HepG2 (cell line): ENCODE measurements at regions not wholly inside any gene's neighbourhood (a gene's known extent, or its start where the extent isn't known, plus 50 kb on each side); places are given as distances from the start of the nearest gene placed in this dataset.

Source experiments
- CBX5 ChIP-seq: sonication (generic); formaldehyde crosslinking; IDR thresholded peaks from 2 replicates; pipeline ENCODE4 v1.4.0; 2020; ENCODE audit warnings: missing genetic modification reagents, borderline replicate concordance
- EP300 ChIP-seq, 3 experiments: sonication (generic) in 1 of 3; formaldehyde crosslinking in 1 of 3; IDR thresholded peaks; 2 replicates each; pipeline versions ENCODE4 v1.5.1 to v1.6.1; 2011 to 2020; ENCODE audit warnings: low read depth in 2 of 3, low read length in 2 of 3, borderline replicate concordance in 1 of 3, improper control_type of control experiment in 1 of 3, mild to moderate bottlenecking in 1 of 3, missing genetic modification reagents in 1 of 3, moderate library complexity in 1 of 3
- GFI1 ChIP-seq: sonication (generic); formaldehyde crosslinking; IDR thresholded peaks from 2 replicates; pipeline ENCODE4 v1.5.0; 2020; ENCODE audit warnings: missing genetic modification reagents, mild to moderate bottlenecking, borderline replicate concordance
- HBP1 ChIP-seq: IDR thresholded peaks from 2 replicates; pipeline ENCODE4 v1.6.1; 2016; ENCODE audit warnings: low read depth, control low read depth
- KAT7 ChIP-seq: IDR thresholded peaks from 2 replicates; pipeline ENCODE4 v1.6.1; 2018; ENCODE audit warnings: borderline replicate concordance, missing compliant biosample characterization
- NFE2L2 ChIP-seq: fragments of 150-350 bp; IDR thresholded peaks from 2 replicates; pipeline ENCODE4 v1.6.1; 2014; ENCODE audit warnings: low read length
- PRMT3 ChIP-seq: sonication (generic); formaldehyde crosslinking; IDR thresholded peaks from 2 replicates; pipeline ENCODE4 v1.8.1; 2022; ENCODE audit warnings: low read depth, mild to moderate bottlenecking, moderate library complexity, missing genetic modification reagents, borderline replicate concordance
- RFX3 ChIP-seq: IDR thresholded peaks from 2 replicates; pipeline ENCODE4 v1.6.1; 2016; ENCODE audit warnings: missing biosample characterization, missing genetic modification reagents
- ZNF557 ChIP-seq: sonication (generic); formaldehyde crosslinking; IDR thresholded peaks from 2 replicates; pipeline ENCODE4 v1.4.0; 2020; ENCODE audit warnings: missing genetic modification reagents

GRCh38 chr4:28890949-28891775, 1829.0 kb upstream of the PCDH7 start:
- TF ChIP-seq EP300 (IDR thresholded peaks at IDR 0.05; ENCODE audit: low read depth in 2 of 2, low read length in 2 of 2), result no peak
- no peak for TF ChIP-seq EP300 (CRISPR knock-in tag; IDR thresholded peaks at IDR 0.05; ENCODE audit: borderline replicate concordance)
- no peak for TF ChIP-seq RFX3 (CRISPR knock-in tag)
- TF ChIP-seq PRMT3 (CRISPR knock-in tag), result no peak
- TF ChIP-seq NFE2L2, result no peak
- TF ChIP-seq CBX5 (CRISPR knock-in tag), result no peak
- no peak for TF ChIP-seq GFI1 (CRISPR knock-in tag)
- TF ChIP-seq ZNF557 (CRISPR knock-in tag), result no peak
- no peak for TF ChIP-seq KAT7 (CRISPR knock-in tag)
- TF ChIP-seq HBP1 (CRISPR knock-in tag), result no peak
